K562 (cell line): ENCODE measurements at regions not wholly inside any gene's neighbourhood (a gene's known extent, or its start where the extent isn't known, plus 50 kb on each side); places are given as distances from the start of the nearest gene placed in this dataset.

Experiments
- ATAC-seq: fragments of 200-7000 bp; cut with Tn5 transposase; 3 replicates; pipeline ENCODE4 v1.9.1; 2020; ENCODE audit warnings: moderate library complexity
- BruUV-seq: library from RNA; stranded (reverse); fragments of 400-500 nt; replicated peaks from 2 replicates; lab custom pipeline; 2021; lab: Mats Ljungman, UMichigan
- CTCF ChIA-PET: fragments of 300-600 bp; formaldehyde crosslinking; extraction: SDS; loops from one replicate; lab custom pipeline; 2021; ENCODE audit warnings: low intra/inter-chr PET ratio; lab: Yijun Ruan, JAX
- POLR2A ChIA-PET: fragments of 300-600, 350-650 bp; sonication (Branson Sonifier 250); formaldehyde crosslinking; extraction: SDS; loops from one replicate; lab custom pipeline; 2021; ENCODE audit warnings: antibody characterized with exemption, inconsistent platforms; lab: Yijun Ruan, JAX
- DNase-seq, 4 experiments: peaks; one replicate each; pipeline versions ENCODE4 v3.0.0 to v3.0.0-alpha.2; 2011 to 2018; ENCODE audit warnings: low spot score in 3 of 4, mixed read lengths in 3 of 4; ENCODE audit errors: extremely low read depth in 1 of 4
- FAIRE-seq: peaks from 2 replicates; lab custom pipeline; 2011; peaks lifted over from hg19 to GRCh38; lab: Jason Lieb, UNC
- H2AFZ ChIP-seq: 2 replicates; pipeline ENCODE4 v1.6.0; 2011; ENCODE audit warnings: low read depth, low read length, control low read depth, inconsistent platforms
- H3K27ac ChIP-seq: fragments of 200-600 bp; 3 replicates; pipeline ENCODE4 v1.8.0; 2011; ENCODE audit warnings: low read depth, mild to moderate bottlenecking, control low read depth, inconsistent platforms, low read length, moderate library complexity, mixed read lengths; ENCODE audit errors: extremely low read depth
- H3K27me3 ChIP-seq, 2 experiments: fragments of 300-600 bp in 1 of 2; 2 replicates in 1 of 2; 3 replicates in 1 of 2; pipeline versions ENCODE4 v1.6.0 to v1.8.0; 2011; ENCODE audit warnings: inconsistent platforms in 2 of 2, low read length in 2 of 2, mild to moderate bottlenecking in 1 of 2, mixed read lengths in 1 of 2, moderate library complexity in 1 of 2; ENCODE audit not compliant: control insufficient read depth in 2 of 2, insufficient read depth in 2 of 2
- H3K36me3 ChIP-seq: fragments of 300-600 bp; 3 replicates; pipeline ENCODE4 v1.8.0; 2011; ENCODE audit warnings: mild to moderate bottlenecking, low read length, inconsistent platforms; ENCODE audit not compliant: control insufficient read depth, insufficient read depth
- H3K4me1 ChIP-seq, 2 experiments: fragments of 200-600 bp in 1 of 2; replicated peaks in 1 of 2; 2 replicates in 1 of 2; 3 replicates in 1 of 2; pipeline versions ENCODE4 v1.5.1 to v1.8.0; 2011; ENCODE audit warnings: inconsistent platforms in 2 of 2, low read length in 2 of 2, mild to moderate bottlenecking in 1 of 2, mixed read lengths in 1 of 2, moderate library complexity in 1 of 2; ENCODE audit not compliant: control insufficient read depth in 2 of 2, insufficient read depth in 2 of 2
- H3K4me2 ChIP-seq: 2 replicates; pipeline ENCODE4 v1.6.1; 2011; ENCODE audit warnings: low read length, control low read depth, inconsistent platforms, mixed read lengths; ENCODE audit not compliant: insufficient read depth
- H3K4me3 ChIP-seq: fragments of 200-600 bp; sonication (generic), shearing (Covaris generic); 2 replicates; pipeline ENCODE4 v1.5.1; 2016; ENCODE audit warnings: control low read depth, inconsistent platforms
- H3K79me2 ChIP-seq: fragments of 200-600 bp; 3 replicates; pipeline ENCODE4 v1.8.0; 2011; ENCODE audit warnings: low read length, inconsistent platforms; ENCODE audit not compliant: control insufficient read depth, insufficient read depth
- H3K9ac ChIP-seq, 2 experiments: 2 replicates each; pipeline versions ENCODE4 v1.6.0 to v1.6.1; 2011; ENCODE audit warnings: low read depth in 2 of 2, low read length in 2 of 2, control low read depth in 1 of 2, inconsistent platforms in 1 of 2, mild to moderate bottlenecking in 1 of 2, mixed read lengths in 1 of 2; ENCODE audit not compliant: insufficient read depth in 1 of 2
- H3K9me1 ChIP-seq: one replicate; pipeline ENCODE4 v1.6.0; 2011; ENCODE audit warnings: inconsistent platforms, mild to moderate bottlenecking, low read length, moderate library complexity; ENCODE audit not compliant: control insufficient read depth, insufficient read depth
- H3K9me3 ChIP-seq: replicated peaks from 2 replicates; pipeline ENCODE4 v1.5.1; 2011; ENCODE audit warnings: low read depth, low read length, inconsistent platforms; ENCODE audit not compliant: control insufficient read depth, insufficient read depth
- H4K20me1 ChIP-seq: replicated peaks from 2 replicates; pipeline ENCODE4 v1.6.1; 2011; ENCODE audit warnings: low read length, inconsistent platforms, mixed read lengths; ENCODE audit not compliant: control insufficient read depth, insufficient read depth
- BHLHE40 ChIP-seq: IDR thresholded peaks from 2 replicates; pipeline ENCODE4 v1.6.1; 2011; ENCODE audit warnings: low read length, improper control_type of control experiment
- BMI1 ChIP-seq: fragments of 150-350 bp; IDR thresholded peaks from 2 replicates; pipeline ENCODE4 v1.6.1; 2014; ENCODE audit warnings: low read length
- CHCHD3 ChIP-seq: fragments of 250-450 bp; sonication (Bioruptor Pico); IDR thresholded peaks from 2 replicates; pipeline ENCODE4 v2.1.2; 2022; ENCODE audit warnings: mild to moderate bottlenecking
- EP300 ChIP-seq: IDR thresholded peaks from 2 replicates; pipeline ENCODE4 v1.6.1; 2012; ENCODE audit warnings: low read length, improper control_type of control experiment
- KDM2B ChIP-seq: fragments of 250-450 bp; sonication (Bioruptor Pico); IDR thresholded peaks from 2 replicates; pipeline ENCODE4 v1.8.0; 2021; ENCODE audit warnings: mild to moderate bottlenecking, moderate library complexity
- NFATC3 ChIP-seq: fragments of 450-650 bp; IDR thresholded peaks from 2 replicates; pipeline ENCODE4 v1.6.1; 2017; ENCODE audit warnings: mild to moderate bottlenecking
- NR2F6 ChIP-seq: fragments of 450-650 bp; formaldehyde crosslinking; IDR thresholded peaks from 2 replicates; pipeline ENCODE4 v1.4.0; 2020; ENCODE audit warnings: mild to moderate bottlenecking
- PCBP1 ChIP-seq: fragments of 200-400 bp; formaldehyde crosslinking; IDR thresholded peaks from 2 replicates; pipeline ENCODE4 v1.6.1; 2018; ENCODE audit warnings: mild to moderate bottlenecking, low read depth, low read length; ENCODE audit not compliant: poor library complexity, severe bottlenecking
- ZNF175 ChIP-seq: fragments of 200-800 bp; sonication (Bioruptor generic); IDR thresholded peaks from 2 replicates; pipeline ENCODE4 v1.6.1; 2016; ENCODE audit warnings: low read depth, mild to moderate bottlenecking, missing genetic modification characterization, missing compliant biosample characterization
- ZNF239 ChIP-seq: fragments of 250-450 bp; sonication (Bioruptor Pico); IDR thresholded peaks from 2 replicates; pipeline ENCODE4 v1.4.0; 2020; ENCODE audit warnings: mild to moderate bottlenecking
- WGBS: fragments of 100-300 bp; shearing (Covaris generic); methylation state at CpG from one replicate; pipeline ENCODE4 v1.1.6; 2016; ENCODE audit warnings: low coverage, mixed read lengths; ENCODE audit not compliant: insufficient coverage; ENCODE audit errors: missing lambda C conversion rate; 5-methylcytosine and 5-hydroxymethylcytosine counted together
- in situ Hi-C: fragments of 300-500 bp; cut with MboI; formaldehyde crosslinking; loops from 4 replicates; pipeline ENCODE4 v1.15.0; 2018; ENCODE audit warnings: inconsistent platforms, mixed read lengths
- intact Hi-C: fragments of 100-400 bp; cut with micrococcal nuclease; formaldehyde crosslinking; loops from 2 replicates; pipeline ENCODE4 v1.14.2; 2022
- TF ChIP-seq, protein P1 (sequence below): fragments of 250-450 bp; sonication (Bioruptor Pico); IDR thresholded peaks from 2 replicates; pipeline ENCODE4 v1.9.0; 2021; ENCODE audit warnings: mild to moderate bottlenecking, inconsistent platforms
- TF ChIP-seq, protein P2 (sequence below): fragments of 250-450 bp; sonication (Bioruptor Pico); IDR thresholded peaks from 2 replicates; pipeline ENCODE4 v1.5.0; 2021
- TF ChIP-seq, protein P3 (sequence below), 2 experiments: fragments of 450-650 bp in 1 of 2; IDR thresholded peaks; 2 replicates each; pipeline ENCODE4 v1.6.1; 2011 to 2017; ENCODE audit warnings: low read depth in 2 of 2, antibody characterized with exemption in 1 of 2, borderline replicate concordance in 1 of 2, low read length in 1 of 2, mild to moderate bottlenecking in 1 of 2, mixed read lengths in 1 of 2; ENCODE audit not compliant: control insufficient read depth in 1 of 2
- TF ChIP-seq, protein P4 (sequence below): fragments of 200-800 bp; sonication (Bioruptor generic); IDR thresholded peaks from 2 replicates; pipeline ENCODE4 v1.6.1; 2017; ENCODE audit warnings: missing genetic modification characterization, missing compliant biosample characterization

DNA sequence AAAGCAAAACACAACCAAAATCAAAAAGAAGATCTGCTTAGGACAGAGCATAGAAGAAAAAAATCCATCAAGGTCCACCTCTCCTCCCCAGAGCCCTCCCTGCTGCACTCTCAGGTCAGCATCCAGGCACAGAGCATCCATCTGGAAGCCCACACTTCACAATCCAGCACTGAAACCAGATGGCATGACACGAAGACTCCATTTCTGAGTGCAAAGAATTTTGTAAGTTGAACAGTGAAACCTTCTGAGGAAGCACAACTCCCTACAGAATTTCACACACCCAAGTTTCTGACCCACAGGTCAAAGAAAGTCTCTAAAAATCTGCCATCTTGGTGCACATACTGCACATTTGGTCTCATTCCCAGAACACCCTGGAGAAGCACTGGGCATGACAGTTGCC lies 128.8 kb upstream of the STXBP5 start (continued):
- TF ChIP-seq, protein P1, sequence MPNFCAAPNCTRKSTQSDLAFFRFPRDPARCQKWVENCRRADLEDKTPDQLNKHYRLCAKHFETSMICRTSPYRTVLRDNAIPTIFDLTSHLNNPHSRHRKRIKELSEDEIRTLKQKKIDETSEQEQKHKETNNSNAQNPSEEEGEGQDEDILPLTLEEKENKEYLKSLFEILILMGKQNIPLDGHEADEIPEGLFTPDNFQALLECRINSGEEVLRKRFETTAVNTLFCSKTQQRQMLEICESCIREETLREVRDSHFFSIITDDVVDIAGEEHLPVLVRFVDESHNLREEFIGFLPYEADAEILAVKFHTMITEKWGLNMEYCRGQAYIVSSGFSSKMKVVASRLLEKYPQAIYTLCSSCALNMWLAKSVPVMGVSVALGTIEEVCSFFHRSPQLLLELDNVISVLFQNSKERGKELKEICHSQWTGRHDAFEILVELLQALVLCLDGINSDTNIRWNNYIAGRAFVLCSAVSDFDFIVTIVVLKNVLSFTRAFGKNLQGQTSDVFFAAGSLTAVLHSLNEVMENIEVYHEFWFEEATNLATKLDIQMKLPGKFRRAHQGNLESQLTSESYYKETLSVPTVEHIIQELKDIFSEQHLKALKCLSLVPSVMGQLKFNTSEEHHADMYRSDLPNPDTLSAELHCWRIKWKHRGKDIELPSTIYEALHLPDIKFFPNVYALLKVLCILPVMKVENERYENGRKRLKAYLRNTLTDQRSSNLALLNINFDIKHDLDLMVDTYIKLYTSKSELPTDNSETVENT (CRISPR knock-in tag), result no peak
- TF ChIP-seq ZNF175 (CRISPR knock-in tag), result no peak
- TF ChIP-seq NR2F6 (CRISPR knock-in tag), result no peak

DNA sequence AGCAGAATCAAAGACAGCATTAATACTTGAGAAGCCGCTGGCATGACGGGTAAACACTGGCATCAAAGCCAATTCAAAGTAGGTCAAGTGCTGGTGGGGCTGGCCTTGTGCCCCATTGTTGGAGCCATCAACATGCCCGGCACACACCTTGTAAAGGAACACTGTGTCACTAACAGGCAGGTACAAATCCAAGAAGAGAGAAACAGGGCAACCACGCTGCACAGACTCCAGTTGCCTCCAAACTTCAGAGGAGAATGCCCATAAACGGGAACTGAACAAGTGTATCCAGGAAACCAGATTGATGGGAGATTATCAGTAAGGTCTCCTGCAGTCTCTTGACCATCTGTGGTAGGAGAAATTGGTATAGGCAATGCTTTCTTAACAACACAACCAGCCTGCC lies 127.0 kb upstream of the STXBP5 start:
- H3K4me2 ChIP-seq, result no peak overlapping the region
- H3K9me1 ChIP-seq, result no peaks in the 10 kb centered on the region
- WGBS, result 66% methylated on average over 5 of the region's 5 CpGs
- ChIA-PET CTCF (no interaction called here), POLR2A (interaction anchor here (0.7 to 1.2 kb wide), 2 partner anchors 11 to 232 kb away, joined by 4 to 5 read pairs; no protein-coding TSS in a partner anchor)
- DNase-seq (no peak), FAIRE-seq (no peak), ATAC-seq (no peak)
- H3K9me3 ChIP-seq, result no peaks in the 10 kb centered on the region
- H3K27ac ChIP-seq, result no peak overlapping the region
- H3K4me3 ChIP-seq, result no peak overlapping the region
- in situ Hi-C loops, result no loop called here
- H3K36me3 ChIP-seq, result no peaks in the 10 kb centered on the region
- H3K79me2 ChIP-seq, result no peaks in the 10 kb centered on the region
- H4K20me1 ChIP-seq, result no peaks in the 10 kb centered on the region
- no TSS peak for BruUV-seq
- no peaks in the 10 kb centered on the region for H3K4me1 ChIP-seq
- H2AFZ ChIP-seq, result peak overlapping the region; percentile 2; the same call in 1 of the 2 replicates
- intact Hi-C loops, result no loop called here
- no peak overlapping the region for H3K9ac ChIP-seq
- no peaks in the 10 kb centered on the region for H3K27me3 ChIP-seq
- TF ChIP-seq KDM2B, result no peak
- no peak for TF ChIP-seq BHLHE40
- TF ChIP-seq, protein P2, sequence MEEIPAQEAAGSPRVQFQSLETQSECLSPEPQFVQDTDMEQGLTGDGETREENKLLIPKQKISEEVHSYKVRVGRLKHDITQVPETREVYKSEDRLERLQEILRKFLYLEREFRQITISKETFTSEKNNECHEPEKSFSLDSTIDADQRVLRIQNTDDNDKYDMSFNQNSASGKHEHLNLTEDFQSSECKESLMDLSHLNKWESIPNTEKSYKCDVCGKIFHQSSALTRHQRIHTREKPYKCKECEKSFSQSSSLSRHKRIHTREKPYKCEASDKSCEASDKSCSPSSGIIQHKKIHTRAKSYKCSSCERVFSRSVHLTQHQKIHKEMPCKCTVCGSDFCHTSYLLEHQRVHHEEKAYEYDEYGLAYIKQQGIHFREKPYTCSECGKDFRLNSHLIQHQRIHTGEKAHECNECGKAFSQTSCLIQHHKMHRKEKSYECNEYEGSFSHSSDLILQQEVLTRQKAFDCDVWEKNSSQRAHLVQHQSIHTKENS (CRISPR knock-in tag), result no peak
- TF ChIP-seq, protein P3, sequence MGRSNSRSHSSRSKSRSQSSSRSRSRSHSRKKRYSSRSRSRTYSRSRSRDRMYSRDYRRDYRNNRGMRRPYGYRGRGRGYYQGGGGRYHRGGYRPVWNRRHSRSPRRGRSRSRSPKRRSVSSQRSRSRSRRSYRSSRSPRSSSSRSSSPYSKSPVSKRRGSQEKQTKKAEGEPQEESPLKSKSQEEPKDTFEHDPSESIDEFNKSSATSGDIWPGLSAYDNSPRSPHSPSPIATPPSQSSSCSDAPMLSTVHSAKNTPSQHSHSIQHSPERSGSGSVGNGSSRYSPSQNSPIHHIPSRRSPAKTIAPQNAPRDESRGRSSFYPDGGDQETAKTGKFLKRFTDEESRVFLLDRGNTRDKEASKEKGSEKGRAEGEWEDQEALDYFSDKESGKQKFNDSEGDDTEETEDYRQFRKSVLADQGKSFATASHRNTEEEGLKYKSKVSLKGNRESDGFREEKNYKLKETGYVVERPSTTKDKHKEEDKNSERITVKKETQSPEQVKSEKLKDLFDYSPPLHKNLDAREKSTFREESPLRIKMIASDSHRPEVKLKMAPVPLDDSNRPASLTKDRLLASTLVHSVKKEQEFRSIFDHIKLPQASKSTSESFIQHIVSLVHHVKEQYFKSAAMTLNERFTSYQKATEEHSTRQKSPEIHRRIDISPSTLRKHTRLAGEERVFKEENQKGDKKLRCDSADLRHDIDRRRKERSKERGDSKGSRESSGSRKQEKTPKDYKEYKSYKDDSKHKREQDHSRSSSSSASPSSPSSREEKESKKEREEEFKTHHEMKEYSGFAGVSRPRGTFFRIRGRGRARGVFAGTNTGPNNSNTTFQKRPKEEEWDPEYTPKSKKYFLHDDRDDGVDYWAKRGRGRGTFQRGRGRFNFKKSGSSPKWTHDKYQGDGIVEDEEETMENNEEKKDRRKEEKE (IDR thresholded peaks at IDR 0.05; ENCODE audit: borderline replicate concordance in 1 of 2, control insufficient read depth in 1 of 2, low read depth in 2 of 2, low read length in 1 of 2), result no peak
- no peak for TF ChIP-seq ZNF239 (CRISPR knock-in tag)
- TF ChIP-seq CHCHD3 (CRISPR knock-in tag), result no peak
- no peak for TF ChIP-seq NFATC3
- TF ChIP-seq PCBP1, result no peak
- no peak for TF ChIP-seq EP300
- TF ChIP-seq, protein P4, sequence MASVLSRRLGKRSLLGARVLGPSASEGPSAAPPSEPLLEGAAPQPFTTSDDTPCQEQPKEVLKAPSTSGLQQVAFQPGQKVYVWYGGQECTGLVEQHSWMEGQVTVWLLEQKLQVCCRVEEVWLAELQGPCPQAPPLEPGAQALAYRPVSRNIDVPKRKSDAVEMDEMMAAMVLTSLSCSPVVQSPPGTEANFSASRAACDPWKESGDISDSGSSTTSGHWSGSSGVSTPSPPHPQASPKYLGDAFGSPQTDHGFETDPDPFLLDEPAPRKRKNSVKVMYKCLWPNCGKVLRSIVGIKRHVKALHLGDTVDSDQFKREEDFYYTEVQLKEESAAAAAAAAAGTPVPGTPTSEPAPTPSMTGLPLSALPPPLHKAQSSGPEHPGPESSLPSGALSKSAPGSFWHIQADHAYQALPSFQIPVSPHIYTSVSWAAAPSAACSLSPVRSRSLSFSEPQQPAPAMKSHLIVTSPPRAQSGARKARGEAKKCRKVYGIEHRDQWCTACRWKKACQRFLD (CRISPR knock-in tag), result no peak
- no peak for TF ChIP-seq BMI1
